D721Med (cell line): ENCODE measurements at regions not wholly inside any gene's neighbourhood (a gene's known extent, or its start where the extent isn't known, plus 50 kb on each side); places are given as distances from the start of the nearest gene placed in this dataset.

Experiments used
- DNase-seq: peaks from one replicate; pipeline ENCODE4 v3.0.0; 2011; ENCODE audit warnings: low spot score; ENCODE audit not compliant: insufficient read length
- FAIRE-seq: peaks from 2 replicates; lab custom pipeline; 2011; peaks lifted over from hg19 to GRCh38; lab: Jason Lieb, UNC
- CTCF ChIP-seq: IDR thresholded peaks from 2 replicates; pipeline ENCODE4 v1.5.1; 2012; ENCODE audit warnings: mild to moderate bottlenecking, control low read depth; ENCODE audit not compliant: insufficient read depth; ENCODE audit errors: missing control alignments

- no peak for FAIRE-seq
- no peak for TF ChIP-seq CTCF
- no peak for DNase-seq
Observed at GRCh38 chr15:29570121-29570947, 251.9 kb downstream of the TJP1 start.

- DNase-seq (no peak), FAIRE-seq (no peak)
- TF ChIP-seq CTCF = no peak
Observed at GRCh38 chr15:29569533-29570092, 252.7 kb downstream of the TJP1 start.

- no peak for DNase-seq
- FAIRE-seq = no peak
- TF ChIP-seq CTCF = peak; percentile 15
Observed at GRCh38 chr15:29568840-29569532, 253.3 kb downstream of the TJP1 start.

DNA sequence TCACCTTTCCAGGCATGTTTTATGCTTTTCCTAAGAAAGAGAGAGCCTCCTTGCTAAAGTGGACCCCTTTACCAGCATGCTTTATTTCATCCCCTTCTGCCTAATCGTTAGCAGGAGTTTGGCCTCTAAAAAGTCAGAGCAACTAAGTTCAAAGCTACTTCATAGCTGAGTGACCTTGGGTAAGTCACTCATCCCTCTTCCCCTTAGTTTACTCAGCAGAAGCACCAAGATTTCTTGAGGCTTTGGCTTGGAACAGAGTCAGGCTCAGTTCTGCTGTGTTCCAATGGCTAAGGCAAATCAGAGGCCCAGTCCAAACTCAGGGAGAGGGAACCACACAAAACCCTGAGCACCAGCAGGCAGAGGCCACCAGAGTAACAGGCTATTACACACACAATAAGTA, 254.9 kb downstream of the TJP1 start:
- no peak for FAIRE-seq
- no peak for TF ChIP-seq CTCF
- DNase-seq = no peak

DNA sequence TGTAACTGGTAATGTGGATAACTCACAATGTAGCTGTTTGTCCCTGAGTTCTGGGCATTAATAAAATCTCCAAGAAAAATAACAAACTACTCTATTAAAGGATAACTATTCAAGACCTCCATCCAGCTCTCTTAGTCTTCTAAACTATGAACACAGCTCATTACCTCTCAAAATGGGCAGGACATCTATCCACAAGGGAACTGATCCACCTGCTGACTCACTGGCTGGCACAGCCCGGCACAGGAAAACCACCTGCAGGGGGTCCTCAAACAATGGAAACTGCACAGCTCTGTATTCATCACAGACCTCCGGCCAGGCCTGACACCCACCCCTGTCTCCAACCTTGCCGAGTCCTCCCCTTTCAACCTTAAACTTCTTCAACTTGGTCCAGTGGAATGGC, 255.4 kb downstream of the TJP1 start:
- DNase-seq (no peak), FAIRE-seq (no peak)
- no peak for TF ChIP-seq CTCF

- no peak for FAIRE-seq
- DNase-seq = no peak
- TF ChIP-seq CTCF = no peak
Observed at GRCh38 chr15:29563112-29563511, 259.2 kb downstream of the TJP1 start.

DNA sequence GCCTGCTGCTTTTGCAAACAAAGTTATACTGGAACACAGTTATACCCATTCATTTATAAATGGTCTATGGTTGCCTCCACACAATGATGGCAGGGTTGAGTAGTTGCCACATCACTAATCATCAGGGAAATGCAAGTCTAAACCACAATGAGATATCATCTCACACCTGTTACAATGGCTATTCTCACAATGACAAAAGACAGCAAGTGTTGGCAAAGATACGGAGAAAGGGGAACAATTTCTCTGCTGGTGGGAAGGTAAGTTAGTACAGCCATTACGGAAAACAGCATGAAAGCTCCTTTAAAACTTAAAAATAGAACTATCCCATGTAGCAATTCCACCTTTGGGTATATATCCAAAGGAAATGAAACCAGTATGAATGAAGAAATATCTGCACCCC, 261.4 kb downstream of the TJP1 start:
- no peak for TF ChIP-seq CTCF
- DNase-seq = no peak
- no peak for FAIRE-seq
